Hepatocyte (in vitro differentiated cells): ENCODE measurements at regions not wholly inside any gene's neighbourhood (a gene's known extent, or its start where the extent isn't known, plus 50 kb on each side); places are given as distances from the start of the nearest gene placed in this dataset.

Experiments used
- EZH2 ChIP-seq: fragments of 200-600 bp; sonication (generic); IDR thresholded peaks from 2 replicates; pipeline ENCODE4 v1.6.1; 2016; ENCODE audit warnings: antibody characterized with exemption, mild to moderate bottlenecking, borderline replicate concordance
- EZH2phosphoT487 ChIP-seq: fragments of 200-600 bp; sonication (generic); IDR thresholded peaks from one replicate; pipeline ENCODE4 v1.6.1; 2018; ENCODE audit warnings: antibody characterized with exemption, mild to moderate bottlenecking, low read depth, moderate library complexity; ENCODE audit not compliant: unreplicated experiment, severe bottlenecking
- TF ChIP-seq, protein P1 (sequence below): fragments of 200-600 bp; sonication (generic); IDR thresholded peaks from 2 replicates; pipeline ENCODE4 v1.5.1; 2016; ENCODE audit warnings: antibody characterized with exemption, mild to moderate bottlenecking; ENCODE audit not compliant: poor library complexity

DNA sequence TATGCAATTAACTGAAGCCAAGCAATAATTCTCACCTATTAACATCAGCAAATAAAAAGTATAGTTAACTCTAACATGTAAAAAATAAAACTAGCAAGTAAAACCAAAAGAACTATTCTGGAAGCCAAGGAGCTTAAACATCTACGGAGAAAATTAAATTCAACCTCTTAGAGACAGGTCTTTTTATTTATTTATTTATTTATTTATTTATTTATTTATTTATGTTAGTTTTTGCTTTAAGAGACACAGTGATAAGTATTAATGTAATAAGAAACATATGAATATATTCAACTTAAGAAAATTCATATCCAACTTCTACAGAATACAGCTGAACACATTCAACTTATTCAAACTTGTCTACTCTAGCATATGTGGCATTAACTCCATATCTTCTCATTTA lies 472.1 kb upstream of the IZUMO3 start:
- TF ChIP-seq EZH2 (no peak), EZH2phosphoT487 (no peak)
- TF ChIP-seq, protein P1, sequence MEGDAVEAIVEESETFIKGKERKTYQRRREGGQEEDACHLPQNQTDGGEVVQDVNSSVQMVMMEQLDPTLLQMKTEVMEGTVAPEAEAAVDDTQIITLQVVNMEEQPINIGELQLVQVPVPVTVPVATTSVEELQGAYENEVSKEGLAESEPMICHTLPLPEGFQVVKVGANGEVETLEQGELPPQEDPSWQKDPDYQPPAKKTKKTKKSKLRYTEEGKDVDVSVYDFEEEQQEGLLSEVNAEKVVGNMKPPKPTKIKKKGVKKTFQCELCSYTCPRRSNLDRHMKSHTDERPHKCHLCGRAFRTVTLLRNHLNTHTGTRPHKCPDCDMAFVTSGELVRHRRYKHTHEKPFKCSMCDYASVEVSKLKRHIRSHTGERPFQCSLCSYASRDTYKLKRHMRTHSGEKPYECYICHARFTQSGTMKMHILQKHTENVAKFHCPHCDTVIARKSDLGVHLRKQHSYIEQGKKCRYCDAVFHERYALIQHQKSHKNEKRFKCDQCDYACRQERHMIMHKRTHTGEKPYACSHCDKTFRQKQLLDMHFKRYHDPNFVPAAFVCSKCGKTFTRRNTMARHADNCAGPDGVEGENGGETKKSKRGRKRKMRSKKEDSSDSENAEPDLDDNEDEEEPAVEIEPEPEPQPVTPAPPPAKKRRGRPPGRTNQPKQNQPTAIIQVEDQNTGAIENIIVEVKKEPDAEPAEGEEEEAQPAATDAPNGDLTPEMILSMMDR, result no peak
